Upper lobe of left lung (tissue), 6 donors: ENCODE measurements at regions not wholly inside any gene's neighbourhood (a gene's known extent, or its start where the extent isn't known, plus 50 kb on each side); places are given as distances from the start of the nearest gene placed in this dataset.

Experiments used
- ATAC-seq, 2 donors: fragments of 200-7000 bp; cut with Tn5 transposase; one replicate each; pipeline ENCODE4 v1.9.1; 2022; ENCODE audit warnings: mild to moderate bottlenecking in 2 of 2, moderate library complexity in 2 of 2; ENCODE audit not compliant: low FRiP score in 2 of 2
- DNase-seq, 2 donors: peaks; one replicate each; pipeline ENCODE4 v3.0.0-alpha.2; 2019 to 2020
- H3K27ac ChIP-seq, 4 donors: fragments of 200-600 bp; sonication (generic); one replicate each; pipeline ENCODE4 v1.5.1; 2016 to 2019
- H3K27me3 ChIP-seq, 4 donors: fragments of 200-600 bp; sonication (generic); one replicate each; pipeline ENCODE4 v1.5.1; 2017 to 2019
- H3K36me3 ChIP-seq, 4 donors: fragments of 200-600 bp; sonication (generic); one replicate each; pipeline ENCODE4 v1.5.1; 2016 to 2019
- H3K4me1 ChIP-seq, 4 donors: fragments of 200-600 bp; sonication (generic); one replicate each; pipeline ENCODE4 v1.5.1; 2018 to 2019
- H3K4me3 ChIP-seq, 4 donors: fragments of 200-600 bp; sonication (generic); one replicate each; pipeline ENCODE4 v1.5.1; 2017 to 2019; ENCODE audit warnings: mild to moderate bottlenecking in 2 of 4, moderate library complexity in 1 of 4
- H3K9me3 ChIP-seq, 4 donors: fragments of 200-600 bp; sonication (generic); one replicate each; pipeline ENCODE4 v1.5.1; 2018 to 2019
- EP300 ChIP-seq, 4 donors: sonication (generic); formaldehyde crosslinking; IDR thresholded peaks; one replicate each; pipeline ENCODE4 v1.5.1; 2017; ENCODE audit warnings: antibody characterized with exemption in 4 of 4, control low read depth in 2 of 4
- POLR2A ChIP-seq, 4 donors: fragments of 450-650 bp; IDR thresholded peaks; one replicate each; pipeline ENCODE4 v1.5.1; 2016 to 2017; ENCODE audit warnings: antibody characterized with exemption in 4 of 4, mild to moderate bottlenecking in 2 of 4
- POLR2AphosphoS5 ChIP-seq, 2 donors: sonication (generic); formaldehyde crosslinking; IDR thresholded peaks; one replicate each; pipeline ENCODE4 v1.5.1; 2017; ENCODE audit warnings: antibody characterized with exemption in 2 of 2
- WGBS, 2 donors: methylation state at CpG; one replicate each; pipeline ENCODE4 v1.1.5; 2017 to 2018; 5-methylcytosine and 5-hydroxymethylcytosine counted together
- TF ChIP-seq, protein P1 (sequence below), 6 experiments: fragments of 450-650 bp in 4 of 6; fragments of 200-600 bp in 2 of 6; sonication (generic) in 2 of 6; IDR thresholded peaks; one replicate each; pipeline ENCODE4 v1.5.1; 2016 to 2019; ENCODE audit warnings: antibody characterized with exemption in 6 of 6
- donor health status: DM: no; HTN: no; CAD: no; lungs with moderate emphysema.
- donor health status: DM: no; HTN: yes; CAD: no; lungs with severe emphysema.

DNA sequence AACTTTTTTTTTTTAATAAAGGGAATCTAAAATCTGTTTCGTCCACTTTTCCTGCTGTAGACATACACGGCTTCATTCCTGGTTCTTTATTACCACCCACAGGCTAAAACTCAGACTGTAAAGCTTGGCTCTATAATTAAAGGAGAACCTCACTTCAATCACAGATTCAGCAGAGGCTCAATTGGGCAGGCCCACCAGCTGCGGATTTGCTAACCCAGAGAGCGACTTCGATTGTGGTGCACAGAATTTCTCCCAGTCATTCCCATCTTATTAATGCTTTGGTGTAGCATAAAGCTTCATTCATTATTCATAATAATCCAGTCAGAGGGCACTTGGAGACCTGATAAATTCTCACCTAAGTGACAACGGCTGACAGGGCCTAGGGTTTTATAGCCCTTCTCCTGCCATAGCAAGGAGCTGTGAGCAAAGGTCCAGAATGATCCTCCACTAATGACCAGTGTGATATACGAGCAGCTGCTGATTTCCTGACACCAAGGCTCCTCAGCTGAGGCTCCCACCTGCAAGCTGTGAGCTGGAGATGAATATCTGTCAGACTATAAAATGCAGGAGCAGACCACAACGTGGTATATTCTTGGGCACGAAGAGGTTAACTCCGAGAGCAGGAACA lies 149.0 kb downstream of the ATP6V1G3 start:
- H3K27me3 ChIP-seq: no peaks in the 10 kb centered on the region
- 82 to 85% methylated on average over 10 of the region's 10 CpGs for whole genome bisulfite sequencing, 2 donors
- TF ChIP-seq, protein P1, sequence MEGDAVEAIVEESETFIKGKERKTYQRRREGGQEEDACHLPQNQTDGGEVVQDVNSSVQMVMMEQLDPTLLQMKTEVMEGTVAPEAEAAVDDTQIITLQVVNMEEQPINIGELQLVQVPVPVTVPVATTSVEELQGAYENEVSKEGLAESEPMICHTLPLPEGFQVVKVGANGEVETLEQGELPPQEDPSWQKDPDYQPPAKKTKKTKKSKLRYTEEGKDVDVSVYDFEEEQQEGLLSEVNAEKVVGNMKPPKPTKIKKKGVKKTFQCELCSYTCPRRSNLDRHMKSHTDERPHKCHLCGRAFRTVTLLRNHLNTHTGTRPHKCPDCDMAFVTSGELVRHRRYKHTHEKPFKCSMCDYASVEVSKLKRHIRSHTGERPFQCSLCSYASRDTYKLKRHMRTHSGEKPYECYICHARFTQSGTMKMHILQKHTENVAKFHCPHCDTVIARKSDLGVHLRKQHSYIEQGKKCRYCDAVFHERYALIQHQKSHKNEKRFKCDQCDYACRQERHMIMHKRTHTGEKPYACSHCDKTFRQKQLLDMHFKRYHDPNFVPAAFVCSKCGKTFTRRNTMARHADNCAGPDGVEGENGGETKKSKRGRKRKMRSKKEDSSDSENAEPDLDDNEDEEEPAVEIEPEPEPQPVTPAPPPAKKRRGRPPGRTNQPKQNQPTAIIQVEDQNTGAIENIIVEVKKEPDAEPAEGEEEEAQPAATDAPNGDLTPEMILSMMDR (IDR thresholded peaks at IDR 0.05): no peak
- no peak for TF ChIP-seq POLR2AphosphoS5 (IDR thresholded peaks at IDR 0.05)
- no peak for TF ChIP-seq POLR2A (IDR thresholded peaks at IDR 0.05)
- no peak for TF ChIP-seq EP300 (IDR thresholded peaks at IDR 0.05)
- no peak overlapping the region for H3K4me3 ChIP-seq
- DNase-seq: no peak
- no peaks in the 10 kb centered on the region for H3K4me1 ChIP-seq
- no peak for ATAC-seq
- no peaks in the 10 kb centered on the region for H3K36me3 ChIP-seq
- H3K9me3 ChIP-seq: no peaks in the 10 kb centered on the region
- no peak overlapping the region for H3K27ac ChIP-seq

DNA sequence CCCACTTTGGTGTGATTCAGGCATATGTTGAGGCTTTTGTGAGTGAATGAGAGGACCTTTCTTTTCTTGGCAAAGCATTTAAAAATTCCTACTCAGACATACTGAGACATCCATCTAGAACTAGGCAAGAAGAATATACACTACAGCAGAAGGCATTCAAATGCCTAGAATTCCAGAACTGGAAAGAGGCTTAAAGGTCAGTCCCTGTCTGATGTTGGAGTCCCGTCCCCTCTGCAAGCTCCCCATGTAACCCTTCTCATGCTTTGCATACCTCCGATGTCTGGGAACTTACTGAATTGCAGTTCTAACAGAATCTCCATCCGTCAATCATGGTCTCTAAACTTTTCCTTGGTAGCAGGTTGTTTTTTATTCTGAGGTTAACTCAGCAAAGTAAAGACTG lies 152.9 kb downstream of the ATP6V1G3 start:
- Histone ChIP-seq H3K36me3 (no peaks in the 10 kb centered on the region), H3K4me1 (no peaks in the 10 kb centered on the region), H3K4me3 (no peak overlapping the region), H3K9me3 (no peaks in the 10 kb centered on the region), H3K27me3 (no peaks in the 10 kb centered on the region), H3K27ac (no peak overlapping the region)
- 52 to 59% methylated on average over 3 of the region's 3 CpGs for WGBS, 2 donors
- ATAC-seq: no peak
- TF ChIP-seq POLR2A (IDR thresholded peaks at IDR 0.05) (no peak), POLR2AphosphoS5 (IDR thresholded peaks at IDR 0.05) (no peak), EP300 (IDR thresholded peaks at IDR 0.05) (no peak)
- TF ChIP-seq, protein P1 (IDR thresholded peaks at IDR 0.05): no peak
- no peak for DNase-seq

DNA sequence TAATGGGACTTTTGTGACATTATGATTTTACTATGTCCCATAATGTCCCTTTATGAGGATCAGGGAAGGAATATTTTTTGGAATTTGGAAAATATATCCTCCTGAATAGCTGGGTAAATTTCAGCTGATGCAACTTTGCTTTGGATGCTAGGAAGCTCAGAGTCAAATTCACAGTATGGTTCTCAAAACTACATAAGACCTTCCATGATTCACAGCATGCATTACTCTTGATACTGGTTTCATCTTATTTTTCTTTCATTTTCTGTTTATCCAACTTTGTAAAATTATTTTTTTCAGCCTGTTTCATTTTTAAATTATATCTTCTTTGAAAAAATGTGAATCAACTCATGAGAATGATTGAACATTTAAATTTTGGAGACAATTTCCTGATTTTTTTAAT lies 160.2 kb downstream of the ATP6V1G3 start:
- Histone ChIP-seq H3K4me1 (no peaks in the 10 kb centered on the region), H3K9me3 (peaks cover 0 to 4% (median 0%) of the 10 kb centered on the region in 4 donors), H3K27ac (no peak overlapping the region), H3K4me3 (no peak overlapping the region), H3K36me3 (no peaks in the 10 kb centered on the region), H3K27me3 (no peaks in the 10 kb centered on the region)
- TF ChIP-seq, protein P1 (IDR thresholded peaks at IDR 0.05): no peak
- TF ChIP-seq POLR2A (IDR thresholded peaks at IDR 0.05) (no peak), EP300 (IDR thresholded peaks at IDR 0.05) (no peak), POLR2AphosphoS5 (IDR thresholded peaks at IDR 0.05) (no peak)
- ATAC-seq: no peak
- DNase-seq: no peak

DNA sequence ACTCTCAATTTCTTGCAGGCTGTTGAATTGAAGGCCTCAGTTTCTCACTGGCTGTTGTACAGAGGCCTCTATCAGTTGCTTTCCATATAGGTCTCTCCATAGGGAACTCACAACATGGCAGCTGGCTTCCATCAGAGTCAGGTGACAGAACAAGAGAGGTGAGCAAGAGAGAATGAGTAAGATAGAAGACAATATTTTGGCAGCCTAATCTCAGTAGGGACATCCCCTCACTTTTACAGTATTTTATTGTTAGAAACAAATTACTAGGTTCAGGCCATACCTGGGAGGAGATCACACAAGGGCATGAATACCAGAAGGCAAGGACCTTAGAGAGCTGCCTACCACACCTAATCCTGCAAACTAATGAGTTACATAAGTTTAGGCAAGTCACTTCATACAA lies 162.8 kb downstream of the ATP6V1G3 start:
- no peak for TF ChIP-seq POLR2AphosphoS5 (IDR thresholded peaks at IDR 0.05)
- TF ChIP-seq, protein P1 (IDR thresholded peaks at IDR 0.05): no peak
- TF ChIP-seq EP300 (IDR thresholded peaks at IDR 0.05): no peak
- TF ChIP-seq POLR2A (IDR thresholded peaks at IDR 0.05): no peak
- Histone ChIP-seq H3K27ac (no peak overlapping the region), H3K27me3 (no peaks in the 10 kb centered on the region), H3K36me3 (no peaks in the 10 kb centered on the region), H3K4me1 (no peaks in the 10 kb centered on the region), H3K4me3 (no peak overlapping the region), H3K9me3 (peaks cover 0 to 7% (median 0%) of the 10 kb centered on the region in 4 donors)
- no peak for ATAC-seq
- DNase-seq: no peak

DNA sequence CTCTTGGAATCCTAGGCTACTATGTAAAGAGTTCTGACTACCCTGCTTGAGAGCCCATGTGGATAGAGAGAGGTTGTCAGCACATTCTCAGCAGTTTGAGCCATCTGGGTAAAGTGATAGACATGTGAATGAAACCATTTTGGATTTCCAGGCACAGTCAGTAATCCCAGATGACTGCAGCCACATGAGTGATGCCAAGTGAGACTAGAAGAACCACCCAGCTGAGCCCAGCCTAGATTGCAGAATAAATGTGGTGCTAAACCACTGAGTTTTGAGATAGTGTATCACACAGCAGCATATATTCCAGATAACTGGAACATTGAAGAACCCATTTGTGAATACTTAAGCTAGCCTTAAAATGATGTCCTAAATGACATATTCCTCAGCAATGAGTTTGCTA lies 166.2 kb downstream of the ATP6V1G3 start:
- no peak for DNase-seq
- no peak for TF ChIP-seq POLR2AphosphoS5 (IDR thresholded peaks at IDR 0.05)
- no peak for TF ChIP-seq EP300 (IDR thresholded peaks at IDR 0.05)
- TF ChIP-seq, protein P1 (IDR thresholded peaks at IDR 0.05): no peak
- TF ChIP-seq POLR2A (IDR thresholded peaks at IDR 0.05): no peak
- no peak overlapping the region for H3K4me3 ChIP-seq

More for the DNA sequence above, 166.2 kb downstream of the ATP6V1G3 start:
- no peak for ATAC-seq
- Histone ChIP-seq H3K4me1 (no peaks in the 10 kb centered on the region), H3K27me3 (no peaks in the 10 kb centered on the region), H3K9me3 (peaks cover 0 to 7% (median 0%) of the 10 kb centered on the region in 4 donors), H3K27ac (no peak overlapping the region), H3K36me3 (no peaks in the 10 kb centered on the region)
